Activated CD8-positive, alpha-beta memory T cell treated with anti-CD3 and anti-CD28 coated beads for 24 hours (primary cell): ENCODE measurements at regions not wholly inside any gene's neighbourhood (a gene's known extent, or its start where the extent isn't known, plus 50 kb on each side); places are given as distances from the start of the nearest gene placed in this dataset.

ENCODE experiments used
- DNase-seq: peaks from one replicate; pipeline ENCODE4 v3.0.0-alpha.2; 2020

DNA sequence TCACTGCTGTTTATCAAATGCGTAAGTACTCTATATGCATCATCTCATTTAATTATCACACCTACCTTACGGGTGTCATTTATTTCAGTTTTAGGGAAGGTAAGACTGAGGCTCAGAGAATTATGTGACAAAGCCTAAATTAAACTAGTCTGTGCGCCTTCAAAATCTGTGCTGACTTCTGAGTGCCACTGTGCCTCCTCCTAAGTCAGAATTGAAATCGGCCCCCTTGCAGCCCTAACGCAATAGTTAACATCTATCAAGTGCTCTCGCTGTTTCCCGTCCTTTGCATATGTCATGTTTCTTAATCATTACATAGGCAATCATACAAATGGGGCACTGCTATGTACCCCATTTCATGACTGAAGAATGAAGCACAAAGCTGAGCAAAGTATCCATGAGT lies 79.0 kb upstream of the PDE10A start:
- no peak for DNase-seq

DNA sequence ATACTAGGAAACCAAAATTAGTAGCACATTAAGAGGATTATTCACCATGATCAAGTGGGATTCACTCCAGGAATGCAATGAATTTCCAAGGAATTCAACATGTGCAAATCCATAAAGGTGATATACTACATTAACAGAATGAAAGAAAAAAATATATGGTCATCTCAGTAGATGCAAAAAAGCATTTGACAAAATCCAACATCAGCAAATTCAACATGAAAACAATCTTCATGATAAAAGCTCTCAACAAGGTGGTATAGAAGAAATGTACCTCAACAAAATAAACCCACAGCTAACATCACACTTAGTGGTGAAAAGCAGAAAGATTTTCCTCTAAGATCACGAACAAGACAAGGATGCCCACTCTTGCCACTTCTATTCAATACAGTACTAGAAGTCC lies 74.4 kb upstream of the PDE10A start:
- no peak for DNase-seq

DNA sequence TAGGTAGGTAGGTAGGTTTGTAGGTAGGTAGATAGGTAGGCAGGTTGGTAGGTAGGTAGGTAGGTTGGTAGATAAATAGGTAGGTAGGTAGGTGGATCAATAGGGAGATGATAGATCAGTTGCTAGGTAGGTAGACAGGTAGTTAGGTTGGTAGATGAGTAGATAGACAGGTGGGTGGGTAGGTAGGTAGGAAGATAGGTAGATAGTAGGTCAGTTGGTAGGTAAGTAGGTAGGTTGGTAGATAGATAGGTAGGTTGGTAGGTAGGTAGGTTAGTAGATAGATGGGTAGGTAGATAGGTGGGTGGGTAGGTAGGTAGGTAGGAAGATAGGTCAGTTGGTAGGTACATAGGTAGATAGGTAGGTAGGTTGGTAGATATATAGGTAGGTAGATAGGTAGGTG lies 72.0 kb upstream of the PDE10A start:
- no peak for DNase-seq

DNA sequence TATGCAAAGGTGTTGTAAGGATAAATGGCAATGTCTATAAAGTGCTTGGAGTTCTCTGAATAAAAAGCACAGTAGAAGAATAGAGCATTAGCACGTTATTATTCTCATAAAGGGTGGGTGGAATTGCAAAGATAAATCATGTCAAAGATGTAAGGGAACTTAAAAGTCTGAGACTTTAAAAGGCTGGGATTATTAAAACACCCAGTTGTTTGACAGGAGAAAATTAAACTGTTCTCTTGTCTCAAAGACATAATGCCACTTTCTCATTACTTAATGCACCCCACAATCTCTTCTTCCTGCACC lies 70.4 kb upstream of the PDE10A start:
- DNase-seq: no peak

DNA sequence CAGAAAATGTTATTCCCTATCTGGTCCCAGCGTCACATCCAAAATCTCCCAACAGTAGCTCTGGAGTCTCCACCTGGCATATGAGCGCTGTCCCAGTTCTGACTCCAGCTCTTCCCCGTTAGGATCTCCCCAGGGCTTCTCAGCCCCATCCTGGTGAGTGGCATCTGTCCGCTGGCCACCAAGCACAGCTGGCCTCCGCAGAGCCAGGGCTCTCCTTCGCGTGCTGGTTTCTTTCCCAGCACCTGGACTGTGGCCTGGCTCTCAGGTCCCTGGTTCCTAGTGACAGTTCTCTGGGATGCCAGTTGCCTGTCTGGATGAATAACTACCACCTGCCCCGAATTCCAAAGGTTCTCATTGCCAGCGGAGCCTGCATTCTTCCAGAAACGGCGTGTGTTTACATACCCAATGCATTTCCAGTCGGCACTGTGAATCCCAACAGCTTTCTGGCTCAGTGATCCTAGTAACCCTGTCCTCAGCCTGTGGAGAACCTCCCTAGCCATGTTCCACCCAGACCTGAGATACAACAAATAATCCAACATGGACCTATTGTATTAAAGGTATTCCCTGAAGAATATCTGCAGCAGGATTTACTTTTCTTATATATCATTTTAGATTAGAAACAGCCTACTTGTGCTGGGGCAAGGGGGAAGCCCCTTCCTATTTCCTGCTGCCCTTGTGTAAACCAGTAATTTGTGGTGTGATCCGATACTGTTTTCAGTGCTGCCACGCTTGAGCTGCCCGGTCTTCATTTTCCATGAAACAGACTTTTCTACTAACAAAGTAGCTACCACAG lies 69.9 kb upstream of the PDE10A start:
- DNase-seq: no peak

DNA sequence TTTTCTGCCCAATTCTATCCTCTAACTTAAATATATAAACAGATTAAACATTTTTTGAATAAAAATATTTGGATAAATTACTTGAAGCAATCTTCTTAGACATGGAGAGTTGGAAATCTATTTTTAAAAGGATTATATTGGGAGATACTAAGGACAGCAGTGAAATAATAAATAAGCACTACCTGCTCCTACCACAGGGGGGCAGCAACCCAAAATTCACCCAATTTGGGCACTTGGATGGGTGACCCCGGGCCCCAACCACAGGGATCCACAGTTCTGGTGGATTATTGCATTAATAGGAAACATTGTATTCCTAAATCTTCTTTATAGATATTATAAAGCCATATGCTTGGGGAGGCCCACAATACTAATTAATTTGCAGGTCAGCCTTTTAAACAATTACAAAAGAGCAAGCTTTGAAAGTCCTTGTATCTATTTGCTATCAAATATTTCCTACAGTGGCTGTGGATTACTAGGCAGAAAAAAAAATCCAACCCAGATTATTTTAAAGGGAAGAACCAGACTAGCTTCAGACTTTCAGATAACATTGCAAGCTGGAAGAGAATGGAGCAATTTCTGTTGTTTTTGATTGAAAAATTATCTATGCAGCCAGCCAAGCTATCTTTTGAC lies 66.4 kb upstream of the PDE10A start:
- DNase-seq: no peak

DNA sequence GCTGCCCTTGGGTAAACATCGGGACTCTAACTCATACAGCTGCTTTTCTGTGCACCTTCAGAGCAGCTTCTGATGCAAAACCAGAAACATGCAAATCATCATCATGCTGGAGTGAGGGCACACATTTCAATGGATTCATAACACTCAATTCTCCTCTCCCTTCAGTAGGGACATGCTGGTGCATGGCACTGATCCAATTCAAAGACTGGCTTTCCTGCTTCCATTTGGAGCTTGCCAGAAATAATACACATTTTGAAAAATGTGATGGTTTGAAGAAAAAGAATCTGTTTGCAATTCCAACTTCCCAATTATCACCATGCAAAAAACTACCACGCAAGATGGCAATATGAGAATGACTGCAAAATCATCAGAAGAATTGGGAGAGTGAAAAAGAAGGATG lies 65.2 kb upstream of the PDE10A start:
- DNase-seq: no peak

DNA sequence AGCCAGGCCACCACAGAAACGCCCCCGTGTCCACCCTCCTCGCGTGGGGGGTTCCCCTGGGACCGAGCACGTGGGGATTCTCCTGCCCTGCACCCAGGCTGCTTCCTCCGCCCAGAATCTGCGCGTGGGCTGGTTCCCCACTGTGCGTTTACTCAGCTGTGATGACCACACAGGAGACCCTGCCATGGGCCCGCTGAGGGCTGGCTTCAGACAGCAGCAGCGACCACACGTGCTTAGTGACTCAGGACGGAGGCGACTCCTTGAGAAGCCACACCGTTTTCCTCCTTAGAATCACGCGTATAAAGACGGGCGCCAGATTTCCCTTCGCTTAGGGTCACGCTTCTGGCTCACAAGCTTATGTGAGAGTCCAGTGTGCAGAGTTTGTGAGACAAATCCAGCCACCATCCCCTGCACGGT lies 63.9 kb upstream of the PDE10A start:
- DNase-seq: no peak

DNA sequence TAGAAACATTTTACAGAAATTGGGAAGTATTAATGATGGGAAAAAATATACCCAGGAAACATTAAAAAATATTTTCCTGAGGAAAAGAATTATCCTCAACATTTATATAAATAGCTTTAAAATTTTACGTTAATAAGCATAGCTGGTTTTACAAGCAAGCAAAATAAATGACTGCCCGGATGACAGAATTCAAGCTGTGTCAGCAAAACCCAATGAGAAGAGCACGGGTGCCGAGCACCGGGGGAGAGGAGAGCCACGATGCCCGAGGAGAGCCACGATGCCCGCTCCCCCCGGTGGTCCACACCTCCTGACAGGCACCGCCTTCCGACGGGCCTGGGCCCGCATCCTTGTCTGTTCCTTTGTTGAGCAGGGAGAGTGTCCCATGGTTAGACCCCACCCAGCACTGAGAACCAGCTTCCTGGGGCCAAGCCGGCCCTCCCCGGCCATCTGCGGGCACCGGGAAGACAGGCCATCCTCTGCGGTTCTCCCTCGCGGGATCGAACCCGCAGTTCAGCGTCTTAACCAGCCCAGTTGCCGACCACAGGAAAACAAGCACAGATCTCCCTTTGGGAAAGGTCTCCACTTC lies 63.3 kb upstream of the PDE10A start:
- DNase-seq: no peak

DNA sequence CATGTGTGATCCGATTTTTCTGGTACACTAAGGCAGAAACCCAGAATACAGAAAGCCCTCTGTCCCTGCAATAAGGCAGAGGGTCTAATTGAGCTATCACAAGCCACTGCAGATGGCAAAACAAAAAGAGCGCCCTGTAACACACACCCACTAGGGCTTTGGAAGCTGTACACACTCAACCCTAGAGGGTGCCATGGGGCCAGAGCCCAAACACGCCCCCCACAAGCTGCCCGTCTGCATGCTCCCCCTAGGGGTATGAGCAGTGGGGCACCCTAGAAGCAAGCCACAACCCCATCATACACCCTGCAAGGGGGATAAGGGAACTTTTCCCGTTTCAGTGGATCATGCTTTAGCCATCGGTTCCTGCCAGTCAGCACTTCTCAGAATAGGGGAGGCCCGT lies 62.2 kb upstream of the PDE10A start:
- no peak for DNase-seq

DNA sequence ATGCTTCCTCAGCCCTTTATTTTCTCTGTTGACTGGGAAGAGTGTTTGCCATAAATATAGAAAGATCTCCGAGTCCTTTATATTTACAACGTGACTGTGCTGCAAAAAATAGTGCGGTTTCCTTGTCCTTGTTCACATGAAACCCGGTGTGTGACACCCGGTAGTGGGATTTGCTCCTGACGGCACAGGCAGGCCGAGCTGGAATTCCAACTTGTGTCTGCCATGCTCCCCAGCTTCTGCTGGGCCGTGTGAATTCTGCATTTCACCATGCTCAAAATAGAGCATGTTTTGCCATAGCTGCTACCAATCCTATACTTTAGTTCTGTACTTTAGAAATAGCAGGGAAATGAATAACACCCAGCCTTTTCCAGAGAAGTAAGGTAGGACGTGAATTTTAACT lies 60.3 kb upstream of the PDE10A start:
- DNase-seq: no peak

DNA sequence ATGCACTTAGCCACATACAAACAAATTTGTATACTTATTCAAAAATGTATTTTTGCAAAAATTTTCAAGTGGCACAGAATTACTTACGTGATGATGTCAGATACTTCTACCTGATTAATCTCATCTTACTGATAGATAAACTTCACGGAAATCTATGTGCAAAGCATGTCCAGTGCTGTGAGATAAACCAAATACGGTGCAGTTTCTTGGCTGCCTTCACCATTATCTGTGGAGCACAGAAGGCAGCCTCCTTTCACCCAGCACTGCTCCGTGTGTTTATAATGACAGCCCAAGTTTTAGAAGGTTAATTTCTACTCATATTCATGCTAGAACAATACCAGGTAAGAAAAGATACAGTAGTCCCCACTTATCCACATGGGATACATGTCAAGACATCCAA lies 59.0 kb upstream of the PDE10A start:
- DNase-seq: no peak

DNA sequence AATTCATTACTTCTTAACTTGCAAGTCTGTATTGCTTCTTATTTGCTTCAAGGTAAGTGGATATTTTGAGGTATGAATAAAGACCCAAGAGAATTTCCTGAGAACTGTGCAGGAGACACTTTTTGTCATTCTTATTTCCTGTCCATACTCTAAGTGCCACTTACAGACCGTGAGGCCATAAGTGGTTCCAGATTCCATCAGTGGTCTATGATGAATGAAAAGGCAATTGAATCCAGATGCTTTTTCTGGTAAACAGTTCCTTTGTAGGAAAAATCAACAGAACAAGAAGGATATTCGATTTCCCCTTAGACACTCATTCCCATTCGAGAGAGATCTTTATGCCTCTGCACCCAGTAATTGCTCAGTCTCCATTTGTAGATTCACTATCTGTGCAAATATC lies 58.3 kb upstream of the PDE10A start:
- DNase-seq: no peak

DNA sequence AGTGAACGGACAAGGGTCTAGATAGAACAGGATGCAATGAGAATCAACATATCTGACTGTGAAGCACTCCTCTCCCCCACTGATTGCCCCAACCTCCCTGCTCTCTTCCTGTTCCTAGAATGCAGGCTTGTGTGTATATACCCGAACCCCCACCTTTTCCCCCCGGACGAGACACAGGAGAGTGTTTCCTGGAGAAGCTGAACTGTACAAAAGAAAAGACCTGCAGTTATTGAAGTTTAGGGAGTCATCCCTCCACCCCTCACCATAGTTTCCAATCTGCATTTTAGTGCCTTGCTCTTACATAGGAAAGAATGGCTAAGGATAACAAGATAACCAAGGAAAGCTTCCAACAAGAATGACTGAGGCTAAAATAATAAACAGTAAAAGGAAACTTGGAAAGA lies 55.5 kb upstream of the PDE10A start:
- no peak for DNase-seq

DNA sequence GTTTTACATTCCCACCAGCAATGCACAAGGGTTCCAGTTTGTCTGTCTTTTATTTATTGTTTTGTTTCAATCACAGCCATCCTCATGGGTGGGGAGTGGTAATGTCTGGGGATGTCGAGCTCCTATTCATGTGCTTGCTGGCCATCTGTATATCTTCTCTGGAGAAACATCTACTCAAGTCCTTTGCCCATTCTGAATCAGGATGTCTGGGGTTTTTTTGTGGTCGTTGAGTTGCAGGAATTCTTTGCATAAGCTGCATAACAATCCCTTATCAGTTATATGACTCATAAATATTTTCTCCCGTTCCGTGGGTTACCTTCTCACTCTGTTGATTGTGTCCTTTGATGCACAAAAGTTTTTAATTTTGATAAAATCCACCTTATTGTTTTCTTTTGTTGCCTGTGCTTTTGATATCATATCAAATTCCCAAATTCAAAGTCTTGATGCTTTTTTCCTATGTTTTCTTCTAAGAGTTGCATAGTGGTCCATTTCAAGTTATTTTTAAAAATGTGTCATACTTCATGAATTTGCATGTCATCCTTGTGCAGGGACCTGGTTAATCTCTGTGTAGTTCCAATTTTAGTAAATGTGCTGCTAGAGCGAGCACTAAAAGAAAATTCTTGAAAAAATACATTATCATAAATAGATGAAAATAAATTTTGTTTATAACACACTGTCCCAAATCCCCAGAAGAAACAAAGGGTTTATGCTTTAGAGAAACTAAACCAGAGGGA lies 54.9 kb upstream of the PDE10A start:
- DNase-seq: no peak

DNA sequence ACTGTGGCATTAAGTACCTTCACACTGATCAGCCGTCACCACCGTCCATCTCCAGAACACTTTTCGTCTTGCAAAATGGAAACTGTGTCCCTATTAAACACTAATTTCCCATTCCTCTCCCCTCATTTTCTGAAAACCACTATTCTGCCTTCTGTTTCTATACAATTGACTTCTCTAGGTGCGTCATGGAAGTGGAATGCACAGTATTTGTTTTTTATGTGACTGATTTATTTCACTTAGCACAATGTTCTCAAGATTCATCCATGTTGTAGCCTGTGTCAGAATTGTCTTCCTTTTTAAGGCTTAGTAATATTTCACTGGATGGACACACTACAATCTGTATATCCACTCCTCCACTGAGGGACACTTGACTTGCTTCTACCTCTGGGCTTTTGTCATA lies 53.8 kb upstream of the PDE10A start:
- DNase-seq: no peak

DNA sequence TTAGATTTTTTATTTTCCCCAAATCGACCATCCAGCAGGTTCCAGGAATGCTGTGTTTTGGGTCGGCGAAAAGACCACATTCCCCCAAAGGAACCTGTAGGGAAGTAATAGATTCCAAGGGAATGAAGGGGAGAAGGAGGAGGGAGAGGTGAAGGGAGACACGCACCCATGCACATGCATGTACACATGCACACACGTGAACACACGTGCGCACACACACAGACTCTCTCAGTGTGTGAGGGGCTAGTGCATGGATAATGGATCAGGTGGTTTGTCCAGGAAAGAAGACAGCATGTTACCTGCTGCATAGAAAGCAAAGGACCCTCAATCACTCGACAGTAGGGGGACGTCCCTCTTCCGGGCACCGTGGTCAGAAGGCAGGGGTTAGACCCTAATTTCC lies 52.4 kb upstream of the PDE10A start:
- no peak for DNase-seq

DNA sequence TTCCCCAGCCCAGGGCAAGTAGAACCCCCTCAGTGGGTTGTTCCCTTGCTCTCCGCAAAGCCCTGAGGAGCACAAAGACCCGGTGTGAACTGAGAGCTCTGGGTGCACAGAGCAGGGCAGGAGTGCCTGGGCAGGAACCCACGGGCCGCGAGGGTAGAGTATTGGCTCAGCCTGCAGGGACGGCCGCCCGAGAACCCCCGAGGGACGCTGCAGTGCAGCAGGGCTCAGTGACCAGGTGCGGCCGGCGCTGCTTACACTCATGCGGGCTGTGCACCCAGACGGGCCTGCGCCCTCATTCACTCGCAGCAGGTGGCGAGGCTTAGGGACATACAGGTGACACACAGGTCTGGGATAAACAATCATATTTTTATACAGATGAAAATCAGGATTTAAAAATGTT lies 51.9 kb upstream of the PDE10A start:
- no peak for DNase-seq

DNA sequence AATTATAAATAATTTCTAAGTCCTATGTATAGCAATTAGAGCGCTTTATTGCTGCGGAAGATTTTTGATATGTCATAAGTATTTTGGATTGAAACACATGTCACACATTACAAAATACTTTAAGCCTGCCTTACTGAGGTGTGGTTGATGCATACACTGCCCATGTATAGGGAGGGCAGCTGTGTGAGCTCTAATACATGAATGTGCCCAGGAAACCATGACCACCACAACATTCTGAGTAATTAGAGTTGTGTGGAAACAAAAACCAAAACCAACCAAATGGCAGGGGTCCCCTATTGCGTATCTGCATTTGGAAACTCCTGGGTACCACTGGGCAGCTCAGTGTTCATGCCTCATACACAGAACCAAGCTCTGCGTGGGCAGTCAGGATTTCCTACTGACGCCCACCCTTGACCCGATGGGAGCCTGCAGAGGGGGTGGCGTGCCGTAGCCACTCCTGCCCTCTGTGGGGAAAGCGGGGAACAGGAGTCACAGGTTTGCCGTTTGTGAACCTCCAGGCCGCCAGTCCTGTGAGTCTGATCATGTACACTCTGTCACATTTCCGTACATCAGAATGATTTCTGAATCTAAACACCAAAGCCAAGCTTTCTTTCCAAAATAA lies 50.9 kb upstream of the PDE10A start:
- no peak for DNase-seq
